ENCODE measurements at regions not wholly inside any gene's neighbourhood (a gene's known extent, or its start where the extent isn't known, plus 50 kb on each side); places are given as distances from the start of the nearest gene placed in this dataset.
A peak's percentile ranks its signal among the peaks of the same experiment; 100 is the strongest.

DNA sequence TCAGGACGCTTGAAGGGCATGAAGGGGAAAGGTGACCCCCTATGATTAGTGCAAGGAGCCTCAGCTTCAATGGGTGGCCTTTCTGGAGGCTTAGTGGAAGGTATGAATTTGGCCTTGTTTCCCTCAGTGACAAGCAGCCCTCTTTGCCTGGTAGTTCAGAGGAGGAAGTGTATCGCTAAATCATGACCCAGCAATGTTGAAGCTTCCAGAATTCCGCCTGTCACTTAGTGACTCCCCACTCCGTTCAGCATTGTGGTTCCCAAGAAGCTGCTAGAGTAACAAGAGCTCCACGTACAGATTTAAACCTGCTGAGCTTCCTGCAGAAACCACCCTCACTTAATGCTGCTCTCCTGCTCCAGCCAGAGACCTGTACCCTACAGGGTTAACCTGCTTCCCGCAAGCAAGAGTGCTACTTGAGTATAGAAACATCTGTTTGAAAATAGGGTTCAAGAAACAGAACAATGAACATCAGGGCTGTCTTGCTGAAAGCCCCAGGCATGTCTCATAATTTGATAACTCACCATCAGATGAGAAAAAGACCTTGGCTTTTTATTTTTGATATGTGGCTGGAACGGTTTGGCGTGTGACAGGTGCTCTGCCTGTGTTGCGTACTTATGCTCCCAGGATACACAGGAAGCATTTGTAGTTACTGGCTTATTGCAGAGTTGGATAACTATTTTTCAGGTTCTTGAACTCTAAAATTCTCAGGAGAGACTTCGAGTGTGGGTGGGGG is 105.2 kb downstream of the UCHL1 start:
- Histone ChIP-seq H3K27me3 (peaks cover 41% of the 10 kb centered on the region), H2AFZ (peak overlapping the region; percentile 91), H3K4me2 (peak overlapping the region; percentile 99), H3K4me1 (ENCODE audit: insufficient read depth) (peaks cover 10% of the 10 kb centered on the region), H3K27ac (no peak overlapping the region), H3K79me2 (peaks cover 2% of the 10 kb centered on the region), H3K9me3 (ENCODE audit: low read depth) (no peaks in the 10 kb centered on the region), H4K20me1 (ENCODE audit: insufficient read depth, poor library complexity, severe bottlenecking) (no peaks in the 10 kb centered on the region), H3K36me3 (replicated peaks; ENCODE audit: insufficient read depth, low read depth) (no peaks in the 10 kb centered on the region), H3K9me2 (replicated peaks; ENCODE audit: insufficient read depth) (no peaks in the 10 kb centered on the region), H3K4me3 (peak overlapping the region; percentile 96)
- 30% methylated on average over 10 of the region's 10 CpGs for WGBS (ENCODE audit: low lambda C conversion rate, missing lambda C conversion rate)
- DNase-seq (ENCODE audit: low spot score): no peak
- TF ChIP-seq EZH2phosphoT487 (IDR thresholded peaks at IDR 0.05; ENCODE audit: low read depth, severe bottlenecking, unreplicated experiment) (no peak), CTCF (IDR thresholded peaks at IDR 0.05; ENCODE audit: poor library complexity) (no peak), EZH2 (IDR thresholded peaks at IDR 0.05; ENCODE audit: borderline replicate concordance) (no peak)

GRCh38 chr4:41362621-41363383 is 106.1 kb downstream of the UCHL1 start:
- no peaks in the 10 kb centered on the region for H3K36me3 ChIP-seq (replicated peaks; ENCODE audit: insufficient read depth, low read depth)
- H3K27me3 ChIP-seq: peaks cover 41% of the 10 kb centered on the region
- TF ChIP-seq CTCF (IDR thresholded peaks at IDR 0.05; ENCODE audit: poor library complexity): no peak
- no peak for TF ChIP-seq EZH2phosphoT487 (IDR thresholded peaks at IDR 0.05; ENCODE audit: low read depth, severe bottlenecking, unreplicated experiment)
- TF ChIP-seq EZH2 (IDR thresholded peaks at IDR 0.05; ENCODE audit: borderline replicate concordance): no peak
- no peak for DNase-seq (ENCODE audit: low spot score)
- H3K9me2 ChIP-seq (replicated peaks; ENCODE audit: insufficient read depth): no peaks in the 10 kb centered on the region
- H3K4me2 ChIP-seq: peak overlapping the region; percentile 99
- peaks cover 10% of the 10 kb centered on the region for H3K4me1 ChIP-seq (ENCODE audit: insufficient read depth)
- H3K27ac ChIP-seq: no peak overlapping the region
- no peaks in the 10 kb centered on the region for H4K20me1 ChIP-seq (ENCODE audit: insufficient read depth, poor library complexity, severe bottlenecking)
- H2AFZ ChIP-seq: no peak overlapping the region
- WGBS (ENCODE audit: low lambda C conversion rate, missing lambda C conversion rate): 34% methylated on average over 10 of the region's 10 CpGs
- H3K9me3 ChIP-seq (ENCODE audit: low read depth): no peaks in the 10 kb centered on the region
- no peak overlapping the region for H3K4me3 ChIP-seq
- H3K79me2 ChIP-seq: peaks cover 2% of the 10 kb centered on the region

- WGBS (ENCODE audit: low lambda C conversion rate, missing lambda C conversion rate): 35% methylated on average over 9 of the region's 9 CpGs
- Histone ChIP-seq H3K79me2 (peaks cover 2% of the 10 kb centered on the region), H3K4me2 (peak overlapping the region; percentile 99), H3K27ac (no peak overlapping the region), H3K27me3 (peaks cover 41% of the 10 kb centered on the region), H3K9me3 (ENCODE audit: low read depth) (no peaks in the 10 kb centered on the region), H3K36me3 (replicated peaks; ENCODE audit: insufficient read depth, low read depth) (no peaks in the 10 kb centered on the region), H3K4me1 (ENCODE audit: insufficient read depth) (peaks cover 10% of the 10 kb centered on the region), H3K9me2 (replicated peaks; ENCODE audit: insufficient read depth) (no peaks in the 10 kb centered on the region), H3K4me3 (no peak overlapping the region), H4K20me1 (ENCODE audit: insufficient read depth, poor library complexity, severe bottlenecking) (no peaks in the 10 kb centered on the region), H2AFZ (no peak overlapping the region)
- DNase-seq (ENCODE audit: low spot score): no peak
- TF ChIP-seq CTCF (IDR thresholded peaks at IDR 0.05; ENCODE audit: poor library complexity) (no peak), EZH2 (IDR thresholded peaks at IDR 0.05; ENCODE audit: borderline replicate concordance) (no peak), EZH2phosphoT487 (IDR thresholded peaks at IDR 0.05; ENCODE audit: low read depth, severe bottlenecking, unreplicated experiment) (no peak)
These were observed 106.8 kb downstream of the UCHL1 start for GRCh38 chr4:41363384-41363981.
